Neural progenitor cell (in vitro differentiated cells): ENCODE measurements at regions not wholly inside any gene's neighbourhood (a gene's known extent, or its start where the extent isn't known, plus 50 kb on each side); places are given as distances from the start of the nearest gene placed in this dataset.

Experiments
- EZH2phosphoT487 ChIP-seq: fragments of 200-600 bp; sonication (generic); IDR thresholded peaks from 2 replicates; pipeline ENCODE4 v1.6.1; 2017; ENCODE audit warnings: antibody characterized with exemption
- TF ChIP-seq, protein P1 (sequence below): fragments of 200-600 bp; sonication (generic); IDR thresholded peaks from 2 replicates; pipeline ENCODE4 v1.5.1; 2017; ENCODE audit warnings: antibody characterized with exemption, mild to moderate bottlenecking

DNA sequence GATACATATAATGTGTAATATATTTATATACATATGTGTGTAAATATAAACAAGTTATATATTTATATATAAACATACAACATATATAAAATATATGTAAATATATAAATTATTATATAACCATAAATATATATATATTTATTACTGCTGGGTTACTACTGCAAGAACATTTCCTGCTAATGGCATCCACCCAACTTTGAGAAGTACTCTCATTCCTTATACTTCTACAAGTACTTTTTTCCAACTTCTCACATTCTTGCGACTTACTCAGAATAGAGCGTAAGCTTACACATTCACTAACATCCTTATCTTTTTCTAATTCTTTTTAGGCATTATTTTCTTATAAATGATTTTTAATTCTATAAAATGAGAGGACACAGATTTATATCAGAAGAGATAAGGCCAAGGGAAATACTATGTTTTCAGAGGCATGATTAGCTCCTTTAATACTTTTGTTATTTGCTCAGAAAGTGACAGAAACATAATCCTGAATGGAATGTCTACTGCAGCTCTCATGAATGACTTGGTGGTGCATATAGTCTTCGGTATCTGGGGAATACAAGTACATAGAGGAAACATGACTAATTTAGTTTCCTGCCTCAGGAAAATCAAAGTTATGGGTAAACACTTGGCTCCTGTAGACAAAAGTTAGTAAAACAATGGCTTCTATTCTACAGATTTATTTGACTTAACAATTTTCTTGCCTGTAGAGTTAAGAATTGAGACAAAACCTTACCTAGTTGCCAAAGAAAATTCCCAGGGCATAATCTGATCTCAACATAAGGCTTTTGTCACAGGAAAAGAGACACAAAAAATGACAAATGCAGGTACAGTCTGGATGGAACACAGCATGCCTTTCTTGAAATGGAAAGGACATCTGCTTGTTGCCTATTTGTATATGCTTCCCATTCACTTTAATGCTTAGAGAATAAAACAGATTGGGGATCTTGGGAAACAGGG lies 453.9 kb downstream of the SQOR start:
- TF ChIP-seq, protein P1, sequence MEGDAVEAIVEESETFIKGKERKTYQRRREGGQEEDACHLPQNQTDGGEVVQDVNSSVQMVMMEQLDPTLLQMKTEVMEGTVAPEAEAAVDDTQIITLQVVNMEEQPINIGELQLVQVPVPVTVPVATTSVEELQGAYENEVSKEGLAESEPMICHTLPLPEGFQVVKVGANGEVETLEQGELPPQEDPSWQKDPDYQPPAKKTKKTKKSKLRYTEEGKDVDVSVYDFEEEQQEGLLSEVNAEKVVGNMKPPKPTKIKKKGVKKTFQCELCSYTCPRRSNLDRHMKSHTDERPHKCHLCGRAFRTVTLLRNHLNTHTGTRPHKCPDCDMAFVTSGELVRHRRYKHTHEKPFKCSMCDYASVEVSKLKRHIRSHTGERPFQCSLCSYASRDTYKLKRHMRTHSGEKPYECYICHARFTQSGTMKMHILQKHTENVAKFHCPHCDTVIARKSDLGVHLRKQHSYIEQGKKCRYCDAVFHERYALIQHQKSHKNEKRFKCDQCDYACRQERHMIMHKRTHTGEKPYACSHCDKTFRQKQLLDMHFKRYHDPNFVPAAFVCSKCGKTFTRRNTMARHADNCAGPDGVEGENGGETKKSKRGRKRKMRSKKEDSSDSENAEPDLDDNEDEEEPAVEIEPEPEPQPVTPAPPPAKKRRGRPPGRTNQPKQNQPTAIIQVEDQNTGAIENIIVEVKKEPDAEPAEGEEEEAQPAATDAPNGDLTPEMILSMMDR = no peak
- TF ChIP-seq EZH2phosphoT487 = no peak
